ENCODE measurements at regions not wholly inside any gene's neighbourhood (a gene's known extent, or its start where the extent isn't known, plus 50 kb on each side); places are given as distances from the start of the nearest gene placed in this dataset.

DNA sequence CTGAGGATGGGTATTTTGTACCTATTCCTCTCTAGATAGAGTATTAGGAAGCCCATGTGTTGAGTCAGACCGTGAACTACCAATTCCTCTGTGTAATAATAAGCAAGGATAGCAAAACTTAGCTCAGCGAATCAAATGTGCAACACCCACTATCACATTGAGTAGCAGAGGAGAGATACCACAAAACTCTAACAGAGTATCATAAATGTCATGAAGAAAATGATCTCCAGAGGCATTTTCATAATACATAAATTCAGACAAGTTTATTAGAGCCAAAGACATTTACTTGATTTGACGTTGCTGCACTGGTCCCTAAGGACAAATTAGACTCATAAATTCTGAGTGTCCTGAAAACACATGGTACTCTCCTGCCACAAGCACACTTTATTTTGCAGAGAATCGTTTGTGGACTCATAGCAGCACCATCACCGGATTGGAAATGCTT is 245.2 kb downstream of the HAO1 start:
- no peak for DNase-seq
- intact Hi-C loops (cut with DNase I) = no loop called here

DNA sequence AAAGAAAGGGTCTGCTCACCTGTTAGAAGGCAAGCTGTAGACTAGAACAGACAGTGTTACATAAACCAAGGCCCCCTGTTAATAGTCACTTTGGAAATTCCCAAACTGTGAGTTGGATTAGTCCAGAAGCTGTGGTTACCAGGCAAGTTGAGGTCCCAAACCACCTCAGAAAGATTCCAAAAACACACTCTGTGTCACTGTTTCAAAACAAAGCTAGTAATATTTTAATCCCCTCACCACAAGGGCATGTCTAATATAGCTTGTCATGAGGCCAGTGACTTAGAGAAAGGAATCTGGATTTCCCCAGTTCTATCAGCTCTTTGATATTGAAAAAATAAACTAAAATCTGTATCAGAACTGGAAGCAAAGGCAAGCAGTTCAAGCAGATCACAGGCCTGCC is 244.6 kb downstream of the HAO1 start:
- DNase-seq = no peak
- intact Hi-C loops (cut with DNase I) = no loop called here

DNA sequence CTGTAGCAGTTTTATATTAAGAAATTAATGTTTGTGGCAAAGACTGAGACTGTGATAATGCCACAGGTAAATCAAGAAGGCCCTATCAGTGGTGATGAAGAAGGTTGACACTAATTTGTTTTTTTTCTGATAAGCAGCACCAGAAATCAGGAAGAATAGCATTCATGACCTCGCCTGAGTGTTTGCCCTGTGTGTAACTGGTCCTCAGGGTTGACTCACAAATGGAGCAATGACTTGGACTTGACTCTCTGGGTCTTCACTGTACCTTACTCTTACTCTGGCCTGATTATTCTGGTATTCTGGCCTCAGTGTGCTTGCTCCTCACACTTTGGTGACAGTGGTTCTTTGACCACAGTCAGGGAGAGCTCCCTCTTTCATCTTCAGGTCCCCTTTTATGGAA is 243.9 kb downstream of the HAO1 start:
- DNase-seq = no peak
- intact Hi-C loops (cut with DNase I) = no loop called here

DNA sequence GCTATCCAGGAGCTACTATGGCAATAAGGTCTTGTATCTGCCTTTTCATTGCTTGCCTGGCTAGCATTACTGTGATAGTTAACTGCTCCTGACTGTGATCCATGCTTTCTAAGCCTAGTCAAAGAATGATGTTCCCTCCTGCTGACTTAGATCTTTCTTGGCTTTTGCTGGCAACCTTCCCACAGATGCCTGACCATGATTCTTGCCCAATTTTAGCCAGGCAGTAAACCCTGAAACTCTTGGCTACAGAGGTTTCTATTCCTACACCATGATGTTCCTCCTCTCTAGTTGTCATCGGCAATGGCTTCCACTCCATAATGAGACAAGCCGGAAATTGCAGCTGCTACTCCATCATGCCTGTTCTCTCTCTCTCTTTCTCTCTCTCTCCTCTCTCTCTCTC is 238.1 kb downstream of the HAO1 start:
- no peak for DNase-seq
- intact Hi-C loops (cut with DNase I) = no loop called here

DNA sequence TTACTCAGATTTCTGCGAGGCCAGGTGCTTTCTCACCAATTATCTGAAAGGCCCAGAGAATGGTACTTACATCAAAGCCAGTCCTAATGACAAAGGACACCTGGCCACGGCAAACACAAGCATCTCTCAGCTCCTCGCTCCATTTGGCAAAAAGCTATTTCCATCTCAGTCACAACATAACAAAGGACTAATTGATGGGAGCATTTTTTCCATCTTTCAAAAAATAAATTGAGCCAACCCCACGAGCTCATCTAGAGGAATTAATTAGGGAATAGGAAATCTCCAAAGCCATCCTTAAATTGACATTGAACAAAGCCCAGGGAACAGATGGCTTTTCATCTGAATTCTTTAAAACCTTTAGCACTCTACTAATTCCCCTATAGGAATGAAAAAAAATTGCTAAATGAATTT is 236.7 kb downstream of the HAO1 start:
- peak in 3 of 42 donors; percentile 8 to 27 (median 13) for DNase-seq
- intact Hi-C loops (cut with DNase I) = no loop called here

DNA sequence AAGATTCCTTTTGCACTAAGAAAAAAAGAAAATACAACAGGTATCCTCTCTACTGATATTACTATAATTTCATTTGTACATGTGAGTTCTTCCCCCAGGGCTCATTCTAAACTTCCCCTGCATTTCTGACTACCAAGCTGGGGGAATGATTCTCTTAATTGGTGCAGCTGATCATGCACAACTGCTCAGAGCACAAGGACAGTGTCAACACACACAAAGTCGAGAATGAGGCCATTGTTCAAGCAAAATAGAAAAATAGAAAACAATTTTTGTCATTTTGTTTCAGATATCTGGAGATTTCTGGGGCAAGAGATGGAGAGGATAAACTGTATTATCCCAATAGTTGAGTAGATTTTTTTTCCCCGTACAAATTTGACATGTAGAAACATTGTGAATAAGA is 236.3 kb downstream of the HAO1 start:
- intact Hi-C loops (cut with DNase I) = no loop called here
- DNase-seq = peak in 11 of 42 donors; percentile 4 to 38 (median 30)

DNA sequence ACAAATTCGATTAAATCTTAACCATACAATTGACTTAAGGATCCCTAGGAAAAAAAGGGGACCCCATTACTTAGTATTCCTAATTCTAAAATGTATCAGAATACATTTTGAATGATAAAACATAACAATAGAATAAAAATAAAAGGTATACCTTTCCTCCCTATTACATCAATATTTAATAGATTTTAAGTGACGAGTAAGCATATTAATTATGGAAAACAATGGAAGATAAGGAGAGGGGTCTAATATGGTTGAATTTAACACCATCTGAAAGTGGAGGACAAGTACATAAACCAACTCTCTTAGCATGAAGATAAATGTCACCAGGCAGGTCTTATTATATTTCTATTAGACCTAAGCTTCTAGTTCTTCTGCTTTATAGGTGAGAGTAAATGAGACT is 232.1 kb downstream of the HAO1 start:
- intact Hi-C loops (cut with DNase I) = no loop called here
- no peak for DNase-seq

DNA sequence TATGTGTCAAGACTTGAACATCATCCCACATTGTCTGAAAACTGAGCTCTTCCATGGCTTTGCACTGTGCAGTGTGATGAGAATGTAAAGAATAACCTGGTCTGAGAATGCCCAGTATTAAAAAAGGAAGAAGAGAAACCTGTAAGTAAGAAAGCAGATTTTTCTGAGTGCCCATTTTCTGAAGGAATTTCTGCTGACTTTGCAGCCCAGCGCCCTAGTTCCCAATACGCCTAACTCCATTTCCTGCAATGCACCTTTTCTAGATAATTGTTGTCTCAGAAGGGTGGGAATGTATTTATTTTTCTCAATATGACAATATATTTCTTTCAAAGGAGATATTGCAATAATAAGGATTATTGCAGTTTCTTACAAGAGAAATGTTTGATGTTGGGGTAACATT is 231.5 kb downstream of the HAO1 start:
- DNase-seq = no peak
- intact Hi-C loops (cut with DNase I) = no loop called here

DNA sequence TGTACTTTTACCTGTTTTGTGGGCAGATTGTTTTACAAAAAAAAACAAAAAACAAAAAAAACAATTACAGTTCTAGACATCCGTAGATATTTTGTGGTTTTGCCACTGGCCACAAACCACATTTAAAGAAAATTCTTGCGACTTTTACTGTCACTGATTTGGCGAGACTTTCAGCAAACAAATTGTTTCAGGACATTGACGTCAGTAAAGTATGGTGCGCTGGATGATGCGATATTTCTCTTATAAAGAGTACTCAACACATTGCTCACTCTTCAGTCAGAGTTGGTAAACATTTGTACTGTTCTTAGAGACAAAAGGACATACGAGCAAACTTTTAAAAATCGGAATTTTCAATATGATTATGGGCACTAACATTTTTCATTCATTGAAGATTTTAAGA is 229.8 kb downstream of the HAO1 start:
- intact Hi-C loops (cut with DNase I) = no loop called here
- no peak for DNase-seq

DNA sequence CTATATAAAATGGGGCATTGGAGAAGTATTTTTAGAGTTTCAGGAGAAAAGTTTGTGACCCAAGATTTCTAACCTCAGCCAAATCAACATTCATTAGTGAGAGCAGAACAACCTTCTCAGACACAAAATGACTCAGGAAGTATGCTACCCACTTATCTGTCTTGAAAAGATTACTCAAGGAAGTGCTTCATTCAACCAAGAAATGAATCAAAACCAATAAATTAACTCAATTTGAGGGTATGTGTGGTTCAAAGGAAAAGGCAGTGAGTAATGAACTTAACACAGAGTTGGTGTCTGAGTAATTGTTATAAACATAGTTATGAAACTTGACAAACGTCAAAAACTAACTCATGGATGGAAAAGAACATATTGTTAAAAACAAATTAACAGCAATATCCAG is 227.6 kb downstream of the HAO1 start:
- intact Hi-C loops (cut with DNase I) = no loop called here
- no peak for DNase-seq

DNA sequence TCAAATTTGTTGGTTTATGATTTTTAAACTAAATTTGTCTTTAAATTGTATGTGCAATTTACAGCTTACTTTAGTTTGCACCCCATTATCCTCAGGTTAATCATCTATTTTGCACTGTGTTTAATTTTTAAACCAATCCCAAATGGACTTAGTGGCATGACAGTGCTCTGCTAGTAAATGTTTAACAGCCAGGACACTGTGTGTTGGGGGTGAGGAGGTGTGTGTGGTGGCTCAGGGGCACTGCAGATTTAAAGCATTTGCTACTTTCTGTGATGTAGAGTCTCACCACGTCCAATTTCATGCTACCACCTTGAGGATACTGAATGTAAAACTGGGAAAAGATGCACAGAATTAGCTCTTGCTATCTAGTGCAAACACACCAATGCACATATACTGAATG is 225.7 kb downstream of the HAO1 start:
- intact Hi-C loops (cut with DNase I) = no loop called here
- DNase-seq = no peak

DNA sequence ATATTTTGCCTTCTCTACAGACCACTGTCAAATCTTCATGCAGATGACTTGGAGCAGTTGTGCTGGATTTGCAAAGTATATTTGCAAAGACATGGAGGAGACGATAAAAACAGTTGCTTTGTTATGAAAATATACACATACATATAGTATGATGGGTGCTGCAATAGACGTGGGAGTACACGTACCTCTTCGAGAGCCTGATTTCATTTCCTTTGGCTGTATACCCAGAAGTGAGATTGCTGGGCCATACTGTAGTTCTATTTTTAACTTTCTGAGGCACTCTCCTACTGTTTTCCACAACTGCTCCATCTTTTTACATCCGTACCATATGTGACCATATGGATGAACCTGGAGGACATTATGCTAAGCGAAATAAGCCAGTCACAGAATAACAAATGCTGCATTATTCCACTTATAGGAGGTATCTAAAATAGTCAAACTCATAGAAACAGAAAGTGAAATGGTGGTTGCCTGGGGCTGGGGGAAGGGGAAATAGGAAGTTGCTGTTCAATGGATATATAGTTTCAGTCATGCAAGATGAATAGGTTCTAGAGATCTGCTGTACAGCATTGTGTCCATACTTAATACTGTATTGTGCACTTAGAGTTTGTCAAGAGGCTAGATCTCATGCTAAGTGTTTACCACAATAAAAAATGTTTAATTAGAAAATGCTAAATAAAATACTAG is 223.8 kb downstream of the HAO1 start:
- intact Hi-C loops (cut with DNase I) = no loop called here

DNA sequence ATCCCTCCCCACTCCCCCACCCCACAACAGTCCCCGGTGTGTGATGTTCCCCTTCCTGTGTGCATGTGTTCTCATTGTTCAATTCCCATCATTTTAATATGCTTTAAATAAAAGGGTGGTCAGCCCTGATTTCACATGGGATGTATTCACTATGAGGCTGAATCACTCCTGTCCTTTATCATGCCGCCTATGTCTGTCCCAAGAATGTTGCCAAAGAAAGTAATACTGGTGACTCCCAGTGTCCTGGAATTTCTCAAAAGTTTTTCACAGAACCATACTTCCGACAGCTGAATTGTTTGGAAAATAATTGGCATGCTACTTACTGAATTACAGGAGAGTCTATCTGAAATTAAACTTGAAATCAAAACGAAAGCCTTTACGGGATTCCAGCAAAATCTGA is 217.7 kb downstream of the HAO1 start:
- intact Hi-C loops (cut with DNase I) = no loop called here
- no peak for DNase-seq

More for the DNA sequence above, 223.8 kb downstream of the HAO1 start:
- DNase-seq = no peak

DNA sequence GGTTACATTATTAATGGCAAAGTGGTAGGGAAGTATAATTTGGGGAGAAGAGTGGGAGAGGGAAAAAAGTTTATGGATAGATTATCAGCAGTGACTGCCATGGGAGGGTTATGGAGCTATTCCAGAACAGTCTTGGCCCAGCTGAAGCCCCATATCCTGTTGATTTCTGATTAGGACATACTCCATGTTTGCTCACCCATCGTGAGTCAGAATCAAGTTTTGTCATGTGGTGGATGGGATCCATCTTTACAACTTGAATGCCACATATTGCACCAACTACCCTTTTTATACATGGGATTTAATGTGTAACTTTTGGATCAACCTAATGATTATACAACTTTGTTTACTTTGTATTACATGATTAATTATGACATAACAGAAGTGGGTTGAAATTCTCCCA is 217.0 kb downstream of the HAO1 start:
- DNase-seq = no peak
- intact Hi-C loops (cut with DNase I) = no loop called here

DNA sequence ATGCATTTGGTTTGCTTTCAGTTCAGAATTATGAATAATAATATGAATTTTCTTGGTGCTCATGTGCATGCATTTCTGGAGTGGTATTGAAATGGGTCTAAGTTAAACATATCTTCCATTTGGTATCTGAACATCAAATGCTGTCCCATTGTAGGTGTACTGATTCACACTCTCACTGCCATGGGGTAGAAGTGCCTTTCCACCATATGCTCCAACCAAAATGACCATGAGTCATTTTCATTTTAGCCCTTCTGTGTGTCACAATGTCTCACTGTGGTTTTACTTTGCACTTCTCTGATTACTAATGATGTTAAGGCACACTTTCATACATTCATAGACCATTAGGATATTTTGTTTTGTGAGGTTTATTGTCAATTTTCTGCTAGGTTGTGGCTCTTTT is 211.9 kb downstream of the HAO1 start:
- DNase-seq = no peak
- intact Hi-C loops (cut with DNase I) = no loop called here

DNA sequence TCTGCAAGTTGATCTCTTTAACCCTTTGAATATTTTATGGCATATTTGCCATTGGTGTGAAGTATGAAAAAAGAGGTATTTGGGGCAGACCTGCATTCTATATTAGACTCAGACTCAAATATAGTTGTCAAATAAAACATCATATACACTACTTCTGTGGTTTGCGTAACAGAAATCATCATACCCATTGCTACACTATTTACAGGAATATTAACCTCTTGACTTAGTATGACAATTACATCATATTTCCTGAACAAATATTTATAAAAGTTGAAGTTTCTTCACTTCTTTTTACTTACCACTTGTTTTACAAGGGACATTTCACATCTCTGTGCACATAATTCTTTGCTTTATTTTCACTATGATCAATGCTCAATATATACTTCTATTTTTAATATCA is 206.0 kb downstream of the HAO1 start:
- intact Hi-C loops (cut with DNase I) = no loop called here
- DNase-seq = no peak

DNA sequence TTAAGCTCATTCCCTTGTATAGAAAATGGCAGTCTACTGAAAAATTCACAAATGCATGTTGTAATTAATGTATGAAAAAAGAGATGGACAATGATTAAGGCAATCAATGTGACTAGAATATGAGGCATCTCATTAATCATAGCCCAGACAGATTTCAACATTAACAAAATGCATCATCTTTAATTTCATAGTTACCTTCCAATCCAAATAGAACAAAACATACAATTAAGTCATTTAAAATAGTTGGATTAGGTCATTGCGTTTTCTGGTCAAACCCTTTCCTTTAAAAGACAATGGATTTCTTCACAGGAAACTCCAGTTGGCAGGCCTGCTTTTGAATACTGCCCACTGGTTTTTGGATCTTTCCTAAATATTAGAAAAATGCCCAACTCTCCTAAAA is 203.9 kb downstream of the HAO1 start:
- DNase-seq = no peak
- intact Hi-C loops (cut with DNase I) = no loop called here

DNA sequence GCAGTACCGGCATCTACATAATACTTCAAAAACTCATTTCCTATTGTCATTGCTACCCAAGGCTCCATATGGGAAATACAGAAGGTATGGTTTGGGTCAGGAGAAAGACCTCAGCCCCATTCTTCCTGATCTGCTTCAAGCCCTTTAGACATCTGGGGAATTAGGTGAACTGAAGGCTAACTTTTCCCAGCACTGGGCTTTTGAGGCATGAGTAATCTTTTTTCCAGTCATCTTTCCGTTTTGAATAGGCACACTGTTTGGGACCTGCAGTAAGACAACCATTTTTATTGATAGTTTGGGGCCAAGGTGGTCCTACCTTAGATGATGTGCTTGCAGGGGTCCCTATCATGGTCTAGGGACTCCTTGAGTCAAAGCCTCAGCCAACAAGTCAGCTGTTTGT is 198.4 kb downstream of the HAO1 start:
- DNase-seq = no peak
- intact Hi-C loops (cut with DNase I) = no loop called here

DNA sequence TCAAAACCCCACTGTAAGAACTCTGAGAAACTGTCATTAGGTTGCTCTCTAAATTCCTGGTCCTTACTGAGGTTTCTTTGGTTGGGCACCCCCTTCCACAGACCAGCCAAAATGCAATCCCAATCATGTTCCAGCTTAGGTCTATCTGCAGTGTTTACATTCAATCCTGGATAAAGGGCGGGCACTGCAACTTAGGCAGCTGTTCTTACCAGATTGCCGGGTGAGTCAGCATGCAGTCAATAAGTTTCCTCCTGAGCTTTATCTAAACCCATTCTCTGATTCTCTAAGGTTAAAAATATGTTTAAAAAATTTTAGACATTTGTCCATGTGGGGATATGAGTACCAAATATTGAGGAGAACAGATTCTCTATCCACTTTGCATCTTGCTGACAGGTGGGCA is 197.8 kb downstream of the HAO1 start:
- DNase-seq = no peak
- intact Hi-C loops (cut with DNase I) = no loop called here

DNA sequence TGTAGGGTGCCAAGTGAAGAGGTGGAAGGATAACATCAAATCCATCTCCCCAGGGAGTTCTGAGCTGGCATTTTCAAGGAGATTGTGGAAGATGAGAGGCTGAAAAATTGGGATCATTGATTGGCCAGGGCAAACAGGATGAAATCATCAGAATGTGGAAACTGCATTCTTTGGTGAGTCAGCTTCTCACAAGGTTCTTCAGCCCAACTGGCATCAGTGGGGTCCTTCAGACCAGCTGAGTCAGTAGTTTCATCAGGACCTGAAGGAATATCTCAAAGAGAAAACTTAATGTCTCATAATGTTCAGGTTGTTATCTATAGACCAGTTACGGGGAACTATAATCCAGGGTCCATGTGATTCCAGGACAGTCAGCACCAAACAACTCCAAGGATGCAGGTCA is 195.8 kb downstream of the HAO1 start:
- no peak for DNase-seq
- intact Hi-C loops (cut with DNase I) = no loop called here

DNA sequence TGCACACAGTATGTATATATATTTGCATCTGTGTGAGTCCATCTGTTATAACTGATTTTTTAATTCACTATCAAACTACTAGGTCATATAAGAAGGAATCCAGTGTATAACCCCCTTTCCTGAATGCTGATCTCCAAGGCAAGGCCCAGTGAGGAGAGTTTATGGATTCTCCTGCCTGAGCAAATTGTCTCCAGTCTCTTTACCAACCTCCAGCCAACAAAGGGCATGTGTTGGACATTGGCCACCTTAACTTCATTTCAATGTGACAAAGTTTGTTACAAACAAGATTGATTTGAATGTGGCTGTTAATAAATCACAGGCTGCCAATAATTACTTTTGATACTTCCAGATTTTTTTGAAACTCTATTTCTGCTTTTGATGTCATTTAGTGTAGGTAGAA is 191.6 kb downstream of the HAO1 start:
- intact Hi-C loops (cut with DNase I) = no loop called here
- DNase-seq = no peak

DNA sequence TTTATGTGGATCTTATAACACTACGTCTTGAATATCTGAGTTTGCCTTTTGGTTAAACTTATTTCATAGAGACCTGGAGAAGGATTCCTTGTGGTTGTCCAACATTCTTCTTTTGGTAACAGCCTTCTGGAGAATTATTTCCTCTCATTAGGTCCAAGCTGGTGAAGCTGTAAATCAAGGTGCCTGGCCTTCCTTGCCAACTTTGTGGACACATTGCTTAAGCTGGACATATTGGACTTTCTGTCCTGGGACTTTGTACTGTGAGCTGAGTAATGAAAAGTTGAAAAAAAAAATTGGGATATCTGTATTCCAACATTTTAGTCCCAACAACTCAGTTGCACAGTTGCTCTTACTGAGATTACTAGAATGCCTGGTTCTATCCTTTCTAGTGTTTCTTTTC is 186.2 kb downstream of the HAO1 start:
- no peak for DNase-seq
- intact Hi-C loops (cut with DNase I) = no loop called here
